Liver (tissue), 3 donors: ENCODE measurements at regions not wholly inside any gene's neighbourhood (a gene's known extent, or its start where the extent isn't known, plus 50 kb on each side); places are given as distances from the start of the nearest gene placed in this dataset.

Experiments
- CTCF ChIP-seq: fragments of 150-350 bp; IDR thresholded peaks from 2 replicates; pipeline ENCODE4 v1.5.1; 2017; ENCODE audit warnings: improper control_type of control experiment, low read depth, low read length; ENCODE audit not compliant: missing input control
- JUND ChIP-seq, 2 donors: IDR thresholded peaks; 2 replicates each; pipeline ENCODE4 v1.6.1; 2016; ENCODE audit warnings: antibody characterized with exemption in 2 of 2
- MAX ChIP-seq: IDR thresholded peaks from 2 replicates; pipeline ENCODE4 v1.6.1; 2016; ENCODE audit warnings: antibody characterized with exemption
- RAD21 ChIP-seq, 2 donors: IDR thresholded peaks; 2 replicates each; pipeline ENCODE4 v1.6.1; 2016; ENCODE audit warnings: antibody characterized with exemption in 2 of 2, mild to moderate bottlenecking in 2 of 2
- ZBTB33 ChIP-seq: IDR thresholded peaks from 2 replicates; pipeline ENCODE4 v1.6.1; 2016; ENCODE audit warnings: antibody characterized with exemption
- donor health status: healthy.
- donor health status: healthy.

GRCh38 chr2:146027156-146027555 lies 1507.2 kb upstream of the ZEB2 start:
- TF ChIP-seq ZBTB33 (no peak), JUND (IDR thresholded peaks at IDR 0.05) (no peak), RAD21 (IDR thresholded peaks at IDR 0.05) (no peak), CTCF (no peak), MAX (no peak)
